PFSK-1 (cell line): ENCODE measurements at regions not wholly inside any gene's neighbourhood (a gene's known extent, or its start where the extent isn't known, plus 50 kb on each side); places are given as distances from the start of the nearest gene placed in this dataset.

Source experiments
- POLR2AphosphoS5 ChIP-seq: IDR thresholded peaks from 2 replicates; pipeline ENCODE4 v1.6.1; 2012; ENCODE audit warnings: low read depth, mild to moderate bottlenecking, control low read depth, low read length, moderate library complexity
- REST ChIP-seq, 2 experiments: IDR thresholded peaks; 2 replicates each; pipeline versions ENCODE4 v1.6.1 to v1.8.0; 2011 to 2012; ENCODE audit warnings: low read depth in 2 of 2, low read length in 2 of 2, control low read depth in 1 of 2, inconsistent platforms in 1 of 2, mild to moderate bottlenecking in 1 of 2, moderate library complexity in 1 of 2; ENCODE audit not compliant: insufficient read depth in 1 of 2
- TAF1 ChIP-seq: IDR thresholded peaks from 2 replicates; pipeline ENCODE4 v1.6.1; 2012; ENCODE audit warnings: low read length, control low read depth, borderline replicate concordance; ENCODE audit not compliant: insufficient read depth

GRCh38 chr21:19120591-19120990 is 717.0 kb upstream of the TMPRSS15 start:
- TF ChIP-seq REST (IDR thresholded peaks at IDR 0.05; ENCODE audit: insufficient read depth in 1 of 2, low read depth in 2 of 2, low read length in 2 of 2) (no peak), POLR2AphosphoS5 (no peak), TAF1 (no peak)
